AG09319 (cell line): ENCODE measurements at regions not wholly inside any gene's neighbourhood (a gene's known extent, or its start where the extent isn't known, plus 50 kb on each side); places are given as distances from the start of the nearest gene placed in this dataset.

Experiments
- DNase-seq: peaks from one replicate; pipeline ENCODE4 v3.0.0-alpha.2; 2010; ENCODE audit warnings: low read depth; ENCODE audit errors: extremely low read depth
- TF ChIP-seq, protein P1 (sequence below): IDR thresholded peaks from 2 replicates; pipeline ENCODE4 v1.5.1; 2011; ENCODE audit warnings: low read depth, mild to moderate bottlenecking, inconsistent platforms, low read length, moderate library complexity

DNA sequence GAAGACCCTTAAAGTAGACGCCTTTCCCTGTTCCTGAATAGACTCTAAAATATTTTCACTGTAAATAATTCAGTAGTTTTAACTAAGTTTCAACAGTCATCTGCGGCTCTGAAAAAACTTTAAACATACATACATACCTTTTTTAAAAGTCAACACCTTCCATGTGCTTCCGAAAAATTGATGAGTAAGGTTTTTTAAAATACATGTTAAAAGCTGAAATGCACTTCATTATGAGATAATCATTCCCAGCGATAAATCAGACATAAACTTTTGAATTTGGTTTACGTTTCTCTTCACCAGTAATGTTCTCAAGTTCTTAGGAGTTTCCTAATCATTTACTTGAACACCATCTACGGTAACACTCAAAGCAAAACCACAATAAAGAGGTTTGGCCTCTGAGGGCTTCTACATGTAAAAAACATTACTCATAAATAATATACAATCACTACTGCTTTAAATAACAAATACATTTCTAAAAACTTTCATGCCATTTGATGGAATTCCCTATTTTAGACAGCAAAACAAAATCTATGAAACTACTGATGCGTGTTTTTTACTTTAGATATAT is 403.5 kb downstream of the SHQ1 start:
- no peak for DNase-seq
- TF ChIP-seq, protein P1, sequence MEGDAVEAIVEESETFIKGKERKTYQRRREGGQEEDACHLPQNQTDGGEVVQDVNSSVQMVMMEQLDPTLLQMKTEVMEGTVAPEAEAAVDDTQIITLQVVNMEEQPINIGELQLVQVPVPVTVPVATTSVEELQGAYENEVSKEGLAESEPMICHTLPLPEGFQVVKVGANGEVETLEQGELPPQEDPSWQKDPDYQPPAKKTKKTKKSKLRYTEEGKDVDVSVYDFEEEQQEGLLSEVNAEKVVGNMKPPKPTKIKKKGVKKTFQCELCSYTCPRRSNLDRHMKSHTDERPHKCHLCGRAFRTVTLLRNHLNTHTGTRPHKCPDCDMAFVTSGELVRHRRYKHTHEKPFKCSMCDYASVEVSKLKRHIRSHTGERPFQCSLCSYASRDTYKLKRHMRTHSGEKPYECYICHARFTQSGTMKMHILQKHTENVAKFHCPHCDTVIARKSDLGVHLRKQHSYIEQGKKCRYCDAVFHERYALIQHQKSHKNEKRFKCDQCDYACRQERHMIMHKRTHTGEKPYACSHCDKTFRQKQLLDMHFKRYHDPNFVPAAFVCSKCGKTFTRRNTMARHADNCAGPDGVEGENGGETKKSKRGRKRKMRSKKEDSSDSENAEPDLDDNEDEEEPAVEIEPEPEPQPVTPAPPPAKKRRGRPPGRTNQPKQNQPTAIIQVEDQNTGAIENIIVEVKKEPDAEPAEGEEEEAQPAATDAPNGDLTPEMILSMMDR = no peak

GRCh38 chr3:72442759-72443158 is 405.5 kb downstream of the SHQ1 start:
- no peak for DNase-seq
- TF ChIP-seq, protein P1 = no peak

- no peak for DNase-seq
- TF ChIP-seq, protein P1 = no peak
Observed at GRCh38 chr3:72441284-72441994, 406.8 kb downstream of the SHQ1 start.

GRCh38 chr3:72440491-72440890 is 407.8 kb downstream of the SHQ1 start:
- TF ChIP-seq, protein P1 = no peak
- DNase-seq = no peak

DNA sequence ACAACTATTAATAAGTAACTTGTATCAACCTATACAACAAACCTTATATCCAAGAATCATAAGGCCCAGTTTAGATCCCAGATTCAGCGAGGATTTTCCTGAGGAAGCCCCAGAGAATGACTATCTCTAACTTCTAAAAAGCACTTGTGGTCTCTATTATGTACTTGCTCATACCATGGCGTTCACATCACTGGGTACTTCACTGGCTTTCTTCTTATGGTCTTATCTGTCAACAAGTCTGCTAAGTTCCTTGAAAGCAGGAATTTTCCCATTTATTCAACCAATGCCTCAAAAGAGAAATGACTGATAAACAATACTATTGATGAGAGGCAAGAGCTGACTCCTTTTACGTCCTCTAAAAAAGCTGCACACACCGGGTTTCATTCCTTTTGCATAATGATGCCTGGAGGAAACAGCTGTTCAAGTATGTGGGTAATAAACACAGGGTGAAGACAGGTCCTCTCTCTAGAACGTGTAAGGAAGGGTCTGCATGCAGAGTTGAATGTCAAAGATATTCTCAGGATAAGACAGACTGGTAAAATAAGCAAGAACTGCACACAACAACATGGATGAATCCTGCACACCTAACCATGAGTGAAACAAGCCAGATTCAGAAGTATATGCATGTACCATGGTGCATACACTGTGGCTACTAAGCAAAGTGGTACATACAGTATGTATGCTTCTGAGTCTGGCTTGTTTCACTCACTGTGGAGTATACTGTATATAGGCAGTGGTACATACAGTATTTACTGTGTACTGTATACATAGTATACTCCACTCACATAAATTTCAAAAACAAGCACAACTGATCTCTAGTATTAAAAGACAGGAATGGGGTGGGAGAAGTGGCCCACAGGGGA is 408.7 kb downstream of the SHQ1 start:
- DNase-seq = no peak
- TF ChIP-seq, protein P1 = no peak

GRCh38 chr3:72437661-72438406 is 410.4 kb downstream of the SHQ1 start:
- TF ChIP-seq, protein P1 = no peak
- no peak for DNase-seq
